ENCODE measurements at regions not wholly inside any gene's neighbourhood (a gene's known extent, or its start where the extent isn't known, plus 50 kb on each side); places are given as distances from the start of the nearest gene placed in this dataset.

DNA sequence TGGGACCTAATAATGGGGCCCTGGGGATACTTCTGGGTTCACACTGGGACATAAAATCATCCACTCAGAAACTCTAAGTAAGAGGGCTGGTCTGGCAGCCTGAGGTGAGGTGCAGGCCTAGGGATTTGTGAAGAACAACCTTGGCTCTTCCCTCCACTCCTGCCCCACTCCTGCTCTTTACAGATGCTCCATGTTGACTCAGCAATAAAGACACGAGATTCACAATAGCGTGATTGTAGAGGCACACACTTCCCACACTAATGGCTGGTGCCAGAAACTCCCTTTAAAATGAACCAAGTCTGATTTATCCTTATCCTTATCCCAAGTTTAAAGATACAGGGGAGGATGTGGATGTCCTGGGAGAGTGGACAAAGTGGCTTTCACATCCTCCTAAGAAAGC is 228.2 kb downstream of the ACTR3 start:
- Histone ChIP-seq H4K8ac (ENCODE audit: low read depth, low read length) (no peak overlapping the region), H3K27ac (replicated peaks; ENCODE audit: low read length) (no peak overlapping the region), H3K36me3 (replicated peaks in 1 of 2; ENCODE audit: control insufficient read depth in 2 of 2, insufficient read depth in 2 of 2, low read length in 2 of 2) (no peaks in the 10 kb centered on the region), H3K18ac (ENCODE audit: low read length) (no peak overlapping the region), H3K27me3 (ENCODE audit: control insufficient read depth in 3 of 3, insufficient read depth in 3 of 3, low read depth in 1 of 3, low read length in 3 of 3) (no peaks in the 10 kb centered on the region), H2BK120ac (ENCODE audit: low read depth, low read length) (no peak overlapping the region), H3K4me1 (ENCODE audit: control insufficient read depth in 2 of 2, insufficient read depth in 1 of 2, low read depth in 1 of 2, low read length in 2 of 2) (no peaks in the 10 kb centered on the region), H3K9ac (ENCODE audit: low read depth, low read length, poor library complexity) (no peak overlapping the region), H3K9me3 (replicated peaks in 1 of 2; ENCODE audit: control insufficient read depth in 2 of 2, insufficient read depth in 1 of 2, low read depth in 1 of 2, low read length in 2 of 2) (no peaks in the 10 kb centered on the region), H4K91ac (ENCODE audit: low read depth, low read length, poor library complexity) (no peak overlapping the region), H2AK5ac (ENCODE audit: low read depth, low read length) (no peak overlapping the region), H3K14ac (ENCODE audit: low read length) (no peak overlapping the region), H2AFZ (ENCODE audit: low read length) (no peak overlapping the region), H3K4me2 (ENCODE audit: insufficient read depth, low read length, poor library complexity, severe bottlenecking) (no peak overlapping the region), H2BK15ac (ENCODE audit: low read length) (no peak overlapping the region), H3K4me3 (ENCODE audit: low read length in 2 of 2) (no peak overlapping the region), H3K4ac (ENCODE audit: low read length) (no peak overlapping the region), H3K79me1 (ENCODE audit: low read depth, low read length) (no peaks in the 10 kb centered on the region), H3K23ac (ENCODE audit: low read depth, low read length, poor library complexity) (no peak overlapping the region), H2BK5ac (ENCODE audit: low read length) (no peak overlapping the region), H2BK12ac (ENCODE audit: low read length) (no peak overlapping the region)
- no peak for DNase-seq (ENCODE audit: low spot score)
- WGBS, 2 donors (ENCODE audit: extremely low coverage in 2 of 2, insufficient read length in 2 of 2, insufficient replicate concordance in 1 of 2), result no CpG with 5 or more reads among the region's 2 CpGs

DNA sequence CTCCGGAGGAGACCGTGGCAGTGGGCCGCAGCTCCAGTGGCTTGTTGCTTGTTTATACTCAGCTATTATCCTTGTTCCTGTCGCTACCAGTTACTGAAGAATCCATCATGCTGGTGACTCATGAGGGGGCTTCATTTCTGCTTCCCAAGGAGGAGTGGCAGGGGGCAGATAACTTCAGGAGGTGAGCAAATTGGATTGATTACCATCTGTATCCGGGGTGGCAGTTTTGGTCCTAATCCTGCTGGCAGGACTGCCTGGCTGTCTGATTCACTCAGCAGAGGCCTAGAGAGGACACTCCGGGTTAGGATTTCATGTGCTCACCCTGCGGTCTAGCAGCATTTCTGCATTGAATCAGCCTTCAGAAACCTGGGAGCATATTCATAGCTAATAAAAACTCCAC is 230.0 kb downstream of the ACTR3 start:
- Histone ChIP-seq H4K8ac (ENCODE audit: low read depth, low read length) (no peak overlapping the region), H3K9me3 (replicated peaks in 1 of 2; ENCODE audit: control insufficient read depth in 2 of 2, insufficient read depth in 1 of 2, low read depth in 1 of 2, low read length in 2 of 2) (no peaks in the 10 kb centered on the region), H3K27me3 (ENCODE audit: control insufficient read depth in 3 of 3, insufficient read depth in 3 of 3, low read depth in 1 of 3, low read length in 3 of 3) (no peaks in the 10 kb centered on the region), H3K79me1 (ENCODE audit: low read depth, low read length) (no peaks in the 10 kb centered on the region), H3K4ac (ENCODE audit: low read length) (no peak overlapping the region), H3K14ac (ENCODE audit: low read length) (no peak overlapping the region), H3K36me3 (replicated peaks in 1 of 2; ENCODE audit: control insufficient read depth in 2 of 2, insufficient read depth in 2 of 2, low read length in 2 of 2) (no peaks in the 10 kb centered on the region), H2BK15ac (ENCODE audit: low read length) (no peak overlapping the region), H3K23ac (ENCODE audit: low read depth, low read length, poor library complexity) (no peak overlapping the region), H3K4me1 (ENCODE audit: control insufficient read depth in 2 of 2, insufficient read depth in 1 of 2, low read depth in 1 of 2, low read length in 2 of 2) (no peaks in the 10 kb centered on the region), H2BK120ac (ENCODE audit: low read depth, low read length) (no peak overlapping the region), H3K27ac (replicated peaks; ENCODE audit: low read length) (no peak overlapping the region), H3K9ac (ENCODE audit: low read depth, low read length, poor library complexity) (no peak overlapping the region), H3K4me3 (ENCODE audit: low read length in 2 of 2) (no peak overlapping the region), H2AK5ac (ENCODE audit: low read depth, low read length) (no peak overlapping the region), H2BK5ac (ENCODE audit: low read length) (no peak overlapping the region), H3K4me2 (ENCODE audit: insufficient read depth, low read length, poor library complexity, severe bottlenecking) (no peak overlapping the region), H4K91ac (ENCODE audit: low read depth, low read length, poor library complexity) (no peak overlapping the region), H2BK12ac (ENCODE audit: low read length) (no peak overlapping the region), H2AFZ (ENCODE audit: low read length) (no peak overlapping the region), H3K18ac (ENCODE audit: low read length) (no peak overlapping the region)
- WGBS, 2 donors (ENCODE audit: extremely low coverage in 2 of 2, insufficient read length in 2 of 2, insufficient replicate concordance in 1 of 2), result no CpG with 5 or more reads among the region's 7 CpGs
- DNase-seq (ENCODE audit: low spot score), result no peak

DNA sequence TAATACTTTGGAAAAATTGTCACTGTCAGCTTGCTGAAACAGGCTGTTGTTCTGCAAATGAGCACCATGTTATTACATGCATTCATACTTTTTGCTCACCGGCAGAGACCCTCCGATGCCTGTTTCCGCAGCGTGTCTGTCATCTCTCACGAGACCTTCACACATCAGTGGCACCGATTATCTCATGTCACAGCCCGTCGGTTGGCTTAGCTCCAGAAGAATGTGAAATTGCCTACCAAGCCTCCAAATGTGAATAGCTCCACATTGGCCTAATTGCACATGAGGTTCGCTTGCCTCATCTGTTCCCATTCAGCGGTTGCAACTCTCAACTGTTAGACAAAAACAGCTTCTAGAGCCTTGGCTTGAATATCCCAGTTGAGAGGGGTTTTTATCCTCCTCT is 233.0 kb downstream of the ACTR3 start:
- Histone ChIP-seq H3K18ac (ENCODE audit: low read length) (no peak overlapping the region), H2AFZ (ENCODE audit: low read length) (no peak overlapping the region), H3K9me3 (replicated peaks in 1 of 2; ENCODE audit: control insufficient read depth in 2 of 2, insufficient read depth in 1 of 2, low read depth in 1 of 2, low read length in 2 of 2) (no peaks in the 10 kb centered on the region), H3K4ac (ENCODE audit: low read length) (no peak overlapping the region), H2BK120ac (ENCODE audit: low read depth, low read length) (no peak overlapping the region), H3K14ac (ENCODE audit: low read length) (no peak overlapping the region), H3K79me1 (ENCODE audit: low read depth, low read length) (no peaks in the 10 kb centered on the region), H3K27me3 (ENCODE audit: control insufficient read depth in 3 of 3, insufficient read depth in 3 of 3, low read depth in 1 of 3, low read length in 3 of 3) (no peaks in the 10 kb centered on the region), H3K4me3 (ENCODE audit: low read length in 2 of 2) (no peak overlapping the region), H3K36me3 (replicated peaks in 1 of 2; ENCODE audit: control insufficient read depth in 2 of 2, insufficient read depth in 2 of 2, low read length in 2 of 2) (no peaks in the 10 kb centered on the region), H3K4me2 (ENCODE audit: insufficient read depth, low read length, poor library complexity, severe bottlenecking) (no peak overlapping the region), H3K27ac (replicated peaks; ENCODE audit: low read length) (no peak overlapping the region), H4K8ac (ENCODE audit: low read depth, low read length) (no peak overlapping the region), H2AK5ac (ENCODE audit: low read depth, low read length) (no peak overlapping the region), H2BK5ac (ENCODE audit: low read length) (no peak overlapping the region), H4K91ac (ENCODE audit: low read depth, low read length, poor library complexity) (no peak overlapping the region), H3K4me1 (ENCODE audit: control insufficient read depth in 2 of 2, insufficient read depth in 1 of 2, low read depth in 1 of 2, low read length in 2 of 2) (no peaks in the 10 kb centered on the region), H2BK12ac (ENCODE audit: low read length) (no peak overlapping the region), H2BK15ac (ENCODE audit: low read length) (no peak overlapping the region), H3K23ac (ENCODE audit: low read depth, low read length, poor library complexity) (no peak overlapping the region), H3K9ac (ENCODE audit: low read depth, low read length, poor library complexity) (no peak overlapping the region)
- DNase-seq (ENCODE audit: low spot score), result no peak
- no CpG with 5 or more reads among the region's 10 CpGs for WGBS, 2 donors (ENCODE audit: extremely low coverage in 2 of 2, insufficient read length in 2 of 2, insufficient replicate concordance in 1 of 2)

DNA sequence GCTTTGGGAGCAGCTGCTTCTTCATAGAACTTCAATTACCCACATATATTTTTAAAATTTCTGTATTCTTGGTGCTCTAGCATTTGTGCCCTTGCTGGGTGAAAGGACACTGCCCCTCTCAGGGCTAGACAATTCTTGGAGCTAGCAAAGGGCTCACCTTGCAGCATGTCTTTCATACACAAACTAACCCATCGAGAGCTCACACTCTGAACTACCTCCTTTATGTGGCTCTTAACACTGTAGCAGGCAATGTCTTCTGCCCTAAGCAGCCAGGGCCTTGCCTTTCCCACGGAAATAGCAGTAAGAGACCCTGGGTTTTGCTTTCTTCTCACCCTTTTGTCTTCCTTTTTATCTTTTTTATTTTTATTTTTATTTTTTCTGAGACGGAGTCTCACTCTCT is 234.0 kb downstream of the ACTR3 start:
- Histone ChIP-seq H3K79me1 (ENCODE audit: low read depth, low read length) (no peaks in the 10 kb centered on the region), H3K14ac (ENCODE audit: low read length) (no peak overlapping the region), H4K91ac (ENCODE audit: low read depth, low read length, poor library complexity) (no peak overlapping the region), H3K4me3 (ENCODE audit: low read length in 2 of 2) (no peak overlapping the region), H3K27ac (replicated peaks; ENCODE audit: low read length) (no peak overlapping the region), H3K23ac (ENCODE audit: low read depth, low read length, poor library complexity) (no peak overlapping the region), H2BK15ac (ENCODE audit: low read length) (no peak overlapping the region), H2AFZ (ENCODE audit: low read length) (no peak overlapping the region), H2BK5ac (ENCODE audit: low read length) (no peak overlapping the region), H3K9me3 (replicated peaks in 1 of 2; ENCODE audit: control insufficient read depth in 2 of 2, insufficient read depth in 1 of 2, low read depth in 1 of 2, low read length in 2 of 2) (no peaks in the 10 kb centered on the region), H3K4me1 (ENCODE audit: control insufficient read depth in 2 of 2, insufficient read depth in 1 of 2, low read depth in 1 of 2, low read length in 2 of 2) (no peaks in the 10 kb centered on the region), H2BK120ac (ENCODE audit: low read depth, low read length) (no peak overlapping the region), H3K18ac (ENCODE audit: low read length) (no peak overlapping the region), H4K8ac (ENCODE audit: low read depth, low read length) (no peak overlapping the region), H2BK12ac (ENCODE audit: low read length) (no peak overlapping the region), H2AK5ac (ENCODE audit: low read depth, low read length) (no peak overlapping the region), H3K27me3 (ENCODE audit: control insufficient read depth in 3 of 3, insufficient read depth in 3 of 3, low read depth in 1 of 3, low read length in 3 of 3) (no peaks in the 10 kb centered on the region), H3K4ac (ENCODE audit: low read length) (no peak overlapping the region), H3K9ac (ENCODE audit: low read depth, low read length, poor library complexity) (no peak overlapping the region), H3K36me3 (replicated peaks in 1 of 2; ENCODE audit: control insufficient read depth in 2 of 2, insufficient read depth in 2 of 2, low read length in 2 of 2) (no peaks in the 10 kb centered on the region), H3K4me2 (ENCODE audit: insufficient read depth, low read length, poor library complexity, severe bottlenecking) (no peak overlapping the region)
- WGBS, 2 donors (ENCODE audit: extremely low coverage in 2 of 2, insufficient read length in 2 of 2, insufficient replicate concordance in 1 of 2), result no CpG with 5 or more reads among the region's 3 CpGs
- no peak for DNase-seq (ENCODE audit: low spot score)

All from neuronal stem cell (in vitro differentiated cells).